ENCODE measurements at regions not wholly inside any gene's neighbourhood (a gene's known extent, or its start where the extent isn't known, plus 50 kb on each side); places are given as distances from the start of the nearest gene placed in this dataset.

DNA sequence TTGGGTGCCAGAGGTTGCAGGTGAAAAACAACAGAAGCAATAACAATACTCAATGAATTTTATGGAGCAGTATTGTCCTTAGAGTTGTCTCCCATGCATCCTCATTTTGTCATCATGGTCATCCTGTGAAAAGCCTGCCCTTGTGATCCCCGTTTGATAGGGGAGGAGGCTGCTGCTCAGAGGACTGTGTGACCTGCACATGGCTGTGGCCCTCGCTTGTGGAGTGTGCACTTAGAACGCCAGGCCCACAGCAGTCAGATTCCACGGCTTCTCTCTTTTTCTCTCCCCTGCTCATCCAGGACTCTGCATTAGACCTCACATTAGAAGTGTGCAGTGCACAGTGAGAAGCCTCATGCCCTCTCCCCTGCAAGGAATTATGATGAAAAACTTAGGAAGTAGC, 491.1 kb upstream of the KLF6 start:
- no peak for TF ChIP-seq POLR2AphosphoS5 (IDR thresholded peaks at IDR 0.05)
- no peak for TF ChIP-seq POLR2A (IDR thresholded peaks at IDR 0.05)
- TF ChIP-seq, protein P1, sequence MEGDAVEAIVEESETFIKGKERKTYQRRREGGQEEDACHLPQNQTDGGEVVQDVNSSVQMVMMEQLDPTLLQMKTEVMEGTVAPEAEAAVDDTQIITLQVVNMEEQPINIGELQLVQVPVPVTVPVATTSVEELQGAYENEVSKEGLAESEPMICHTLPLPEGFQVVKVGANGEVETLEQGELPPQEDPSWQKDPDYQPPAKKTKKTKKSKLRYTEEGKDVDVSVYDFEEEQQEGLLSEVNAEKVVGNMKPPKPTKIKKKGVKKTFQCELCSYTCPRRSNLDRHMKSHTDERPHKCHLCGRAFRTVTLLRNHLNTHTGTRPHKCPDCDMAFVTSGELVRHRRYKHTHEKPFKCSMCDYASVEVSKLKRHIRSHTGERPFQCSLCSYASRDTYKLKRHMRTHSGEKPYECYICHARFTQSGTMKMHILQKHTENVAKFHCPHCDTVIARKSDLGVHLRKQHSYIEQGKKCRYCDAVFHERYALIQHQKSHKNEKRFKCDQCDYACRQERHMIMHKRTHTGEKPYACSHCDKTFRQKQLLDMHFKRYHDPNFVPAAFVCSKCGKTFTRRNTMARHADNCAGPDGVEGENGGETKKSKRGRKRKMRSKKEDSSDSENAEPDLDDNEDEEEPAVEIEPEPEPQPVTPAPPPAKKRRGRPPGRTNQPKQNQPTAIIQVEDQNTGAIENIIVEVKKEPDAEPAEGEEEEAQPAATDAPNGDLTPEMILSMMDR (IDR thresholded peaks at IDR 0.05 in 8 of 11, conservative IDR thresholded peaks at IDR 0.05 in 3 of 11): no peak
